ENCODE measurements at regions not wholly inside any gene's neighbourhood (a gene's known extent, or its start where the extent isn't known, plus 50 kb on each side); places are given as distances from the start of the nearest gene placed in this dataset.

GRCh38 chr13:50133358-50133953 lies 118.2 kb downstream of the KCNRG start:
- TF ChIP-seq, protein P1, sequence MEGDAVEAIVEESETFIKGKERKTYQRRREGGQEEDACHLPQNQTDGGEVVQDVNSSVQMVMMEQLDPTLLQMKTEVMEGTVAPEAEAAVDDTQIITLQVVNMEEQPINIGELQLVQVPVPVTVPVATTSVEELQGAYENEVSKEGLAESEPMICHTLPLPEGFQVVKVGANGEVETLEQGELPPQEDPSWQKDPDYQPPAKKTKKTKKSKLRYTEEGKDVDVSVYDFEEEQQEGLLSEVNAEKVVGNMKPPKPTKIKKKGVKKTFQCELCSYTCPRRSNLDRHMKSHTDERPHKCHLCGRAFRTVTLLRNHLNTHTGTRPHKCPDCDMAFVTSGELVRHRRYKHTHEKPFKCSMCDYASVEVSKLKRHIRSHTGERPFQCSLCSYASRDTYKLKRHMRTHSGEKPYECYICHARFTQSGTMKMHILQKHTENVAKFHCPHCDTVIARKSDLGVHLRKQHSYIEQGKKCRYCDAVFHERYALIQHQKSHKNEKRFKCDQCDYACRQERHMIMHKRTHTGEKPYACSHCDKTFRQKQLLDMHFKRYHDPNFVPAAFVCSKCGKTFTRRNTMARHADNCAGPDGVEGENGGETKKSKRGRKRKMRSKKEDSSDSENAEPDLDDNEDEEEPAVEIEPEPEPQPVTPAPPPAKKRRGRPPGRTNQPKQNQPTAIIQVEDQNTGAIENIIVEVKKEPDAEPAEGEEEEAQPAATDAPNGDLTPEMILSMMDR (conservative IDR thresholded peaks at IDR 0.05; ENCODE audit: low read depth, low read length): no peak
- TF ChIP-seq ELK1 (IDR thresholded peaks at IDR 0.05; ENCODE audit: borderline replicate concordance, low read depth, low read length) (no peak), POLR2A (IDR thresholded peaks at IDR 0.05; ENCODE audit: low read depth, low read length) (no peak), RFX5 (IDR thresholded peaks at IDR 0.05; ENCODE audit: low read depth, low read length) (no peak), FOS (IDR thresholded peaks at IDR 0.05; ENCODE audit: low read depth, low read length) (no peak), RAD21 (IDR thresholded peaks at IDR 0.05; ENCODE audit: low read length) (no peak), MXI1 (IDR thresholded peaks at IDR 0.05; ENCODE audit: borderline replicate concordance, low read depth, low read length) (no peak), CHD1 (IDR thresholded peaks at IDR 0.05; ENCODE audit: low read depth, low read length) (no peak), RCOR1 (IDR thresholded peaks at IDR 0.05; ENCODE audit: insufficient replicate concordance, low read length) (no peak), USF2 (IDR thresholded peaks at IDR 0.05; ENCODE audit: low read depth, low read length) (no peak), CEBPB (IDR thresholded peaks at IDR 0.05; ENCODE audit: low read depth, low read length) (no peak), SMC3 (IDR thresholded peaks at IDR 0.05; ENCODE audit: low read depth, low read length) (no peak), BHLHE40 (IDR thresholded peaks at IDR 0.05; ENCODE audit: low read depth, low read length) (no peak), MAFK (IDR thresholded peaks at IDR 0.05; ENCODE audit: low read depth, low read length) (no peak)
